ENCODE measurements at regions not wholly inside any gene's neighbourhood (a gene's known extent, or its start where the extent isn't known, plus 50 kb on each side); places are given as distances from the start of the nearest gene placed in this dataset.
A peak's percentile ranks its signal among the peaks of the same experiment; 100 is the strongest.

- DNase-seq (ENCODE audit: low spot score) (no peak), ATAC-seq (ENCODE audit: insufficient number of reproducible peaks, low FRiP score, low read depth) (no peak)
- H3K27me3 ChIP-seq (replicated peaks; ENCODE audit: insufficient read depth): no peaks in the 10 kb centered on the region
- H3K4me3 ChIP-seq: no peak overlapping the region
- peaks cover 0 to 9% of the 10 kb centered on the region in 2 donors for H3K4me1 ChIP-seq (ENCODE audit: control insufficient read depth in 1 of 2, low read depth in 2 of 2)
- TF ChIP-seq CTCF (IDR thresholded peaks at IDR 0.05): no peak
- H3K36me3 ChIP-seq: no peaks in the 10 kb centered on the region
- H3K27ac ChIP-seq: no peak overlapping the region
- no peaks in the 10 kb centered on the region for H3K9me3 ChIP-seq
These were observed 153.2 kb upstream of the FGF10 start for GRCh38 chr5:44542470-44542869.

GRCh38 chr5:44539602-44539919, 150.3 kb upstream of the FGF10 start:
- DNase-seq (ENCODE audit: low spot score): no peak
- H3K27me3 ChIP-seq (replicated peaks; ENCODE audit: insufficient read depth): no peaks in the 10 kb centered on the region
- no peak overlapping the region for H3K4me3 ChIP-seq
- H3K36me3 ChIP-seq: no peaks in the 10 kb centered on the region
- no peaks in the 10 kb centered on the region for H3K9me3 ChIP-seq
- no peak overlapping the region for H3K27ac ChIP-seq
- ATAC-seq (ENCODE audit: insufficient number of reproducible peaks, low FRiP score, low read depth): no peak
- TF ChIP-seq CTCF (IDR thresholded peaks at IDR 0.05): no peak
- peaks cover 0 to 9% of the 10 kb centered on the region in 2 donors for H3K4me1 ChIP-seq (ENCODE audit: control insufficient read depth in 1 of 2, low read depth in 2 of 2)

- ATAC-seq (ENCODE audit: insufficient number of reproducible peaks, low FRiP score, low read depth): no peak
These were observed 149.8 kb upstream of the FGF10 start for GRCh38 chr5:44538797-44539601.

GRCh38 chr5:44536650-44537260, 147.5 kb upstream of the FGF10 start:
- TF ChIP-seq CTCF (IDR thresholded peaks at IDR 0.05): peak; percentile 48
- DNase-seq (ENCODE audit: low spot score): no peak

More at GRCh38 chr5:44538797-44539601, 149.8 kb upstream of the FGF10 start:
- Histone ChIP-seq H3K27ac (no peak overlapping the region), H3K4me3 (no peak overlapping the region), H3K27me3 (replicated peaks; ENCODE audit: insufficient read depth) (no peaks in the 10 kb centered on the region), H3K9me3 (no peaks in the 10 kb centered on the region), H3K36me3 (no peaks in the 10 kb centered on the region), H3K4me1 (ENCODE audit: control insufficient read depth in 1 of 2, low read depth in 2 of 2) (peaks cover 0 to 9% of the 10 kb centered on the region in 2 donors)
- no peak for TF ChIP-seq CTCF (IDR thresholded peaks at IDR 0.05)
- DNase-seq (ENCODE audit: low spot score): no peak

GRCh38 chr5:44535621-44536020, 146.4 kb upstream of the FGF10 start:
- no peaks in the 10 kb centered on the region for H3K9me3 ChIP-seq
- TF ChIP-seq CTCF (IDR thresholded peaks at IDR 0.05): no peak

More at GRCh38 chr5:44536650-44537260, 147.5 kb upstream of the FGF10 start:
- no peak for ATAC-seq (ENCODE audit: insufficient number of reproducible peaks, low FRiP score, low read depth)
- Histone ChIP-seq H3K4me1 (ENCODE audit: control insufficient read depth in 1 of 2, low read depth in 2 of 2) (peaks cover 0 to 9% of the 10 kb centered on the region in 2 donors), H3K4me3 (no peak overlapping the region), H3K27me3 (replicated peaks; ENCODE audit: insufficient read depth) (no peaks in the 10 kb centered on the region), H3K27ac (no peak overlapping the region), H3K9me3 (no peaks in the 10 kb centered on the region), H3K36me3 (no peaks in the 10 kb centered on the region)

More at GRCh38 chr5:44535621-44536020, 146.4 kb upstream of the FGF10 start:
- DNase-seq (ENCODE audit: low spot score) (no peak), ATAC-seq (ENCODE audit: insufficient number of reproducible peaks, low FRiP score, low read depth) (no peak)
- Histone ChIP-seq H3K27ac (no peak overlapping the region), H3K36me3 (no peaks in the 10 kb centered on the region), H3K27me3 (replicated peaks; ENCODE audit: insufficient read depth) (no peaks in the 10 kb centered on the region), H3K4me3 (no peak overlapping the region), H3K4me1 (ENCODE audit: control insufficient read depth in 1 of 2, low read depth in 2 of 2) (peaks cover 0 to 9% of the 10 kb centered on the region in 2 donors)

Measured in thoracic aorta (tissue), 2 donors.